ENCODE measurements at regions not wholly inside any gene's neighbourhood (a gene's known extent, or its start where the extent isn't known, plus 50 kb on each side); places are given as distances from the start of the nearest gene placed in this dataset.

DNA sequence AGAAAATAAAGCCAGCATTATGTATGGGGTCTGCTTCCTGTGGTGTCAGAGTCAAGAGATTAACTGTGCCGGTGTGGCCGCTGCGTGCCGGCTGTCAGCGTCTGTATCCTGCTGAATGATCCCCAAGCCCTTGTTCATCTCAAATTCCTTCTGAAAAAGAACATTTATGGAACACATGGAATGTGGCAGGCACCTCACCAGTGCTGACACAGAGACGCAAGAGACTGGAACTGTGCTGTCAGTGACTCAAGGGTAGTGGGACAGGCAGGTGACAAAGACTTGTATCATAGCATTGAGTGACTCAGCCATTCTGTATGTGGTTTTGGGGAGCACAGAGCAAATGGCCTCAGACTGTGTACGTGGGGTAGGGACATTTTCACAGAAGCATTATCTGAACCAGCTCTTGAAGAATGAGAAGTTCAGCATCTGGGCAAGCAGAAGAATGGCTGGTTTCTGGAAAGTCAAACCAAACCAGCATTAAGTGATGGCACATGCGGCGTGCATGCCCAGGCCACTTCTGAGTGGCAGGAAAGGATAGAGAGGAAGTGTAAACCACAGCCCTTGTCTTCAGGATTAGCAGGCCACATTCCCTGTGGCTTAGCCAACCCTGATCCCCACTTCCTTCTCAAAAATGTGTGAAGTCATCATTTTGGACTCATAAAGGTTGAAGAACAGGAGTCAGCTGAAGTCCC is 54.0 kb upstream of the IRS2 start:
- WGBS, 5 donors: 14 to 23% (median 17%) methylated on average over 9 of the region's 9 CpGs
- DNase-seq: no peak
- intact Hi-C loops (cut with DNase I; ENCODE audit: low total_unique reads): no loop called here

GRCh38 chr13:109836629-109837607 is 50.5 kb upstream of the IRS2 start:
- Histone ChIP-seq H3K9me3 (no peaks in the 10 kb centered on the region), H3K36me3 (no peaks in the 10 kb centered on the region), H3K27me3 (replicated peaks in 1 of 7) (peaks cover 0 to 54% (median 0%) of the 10 kb centered on the region in 7 donors), H3K27ac (no peak overlapping the region), H3K4me3 (no peak overlapping the region), H3K4me1 (no peaks in the 10 kb centered on the region)
- 65 to 80% (median 74%) methylated on average over 12 of the region's 12 CpGs for WGBS, 5 donors
- DNase-seq: no peak
- intact Hi-C loops (cut with DNase I; ENCODE audit: low total_unique reads): no loop called here
- no peak for TF ChIP-seq POLR2A (IDR thresholded peaks at IDR 0.05)
- TF ChIP-seq POLR2AphosphoS5 (IDR thresholded peaks at IDR 0.05): no peak
- no peak for TF ChIP-seq CTCF (IDR thresholded peaks at IDR 0.05 in 8 of 11, conservative IDR thresholded peaks at IDR 0.05 in 3 of 11)

More for the DNA sequence above, 54.0 kb upstream of the IRS2 start:
- Histone ChIP-seq H3K4me1 (no peaks in the 10 kb centered on the region), H3K27ac (no peak overlapping the region), H3K4me3 (no peak overlapping the region), H3K27me3 (replicated peaks in 1 of 7) (peaks cover 0 to 50% (median 0%) of the 10 kb centered on the region in 7 donors), H3K36me3 (no peaks in the 10 kb centered on the region), H3K9me3 (no peaks in the 10 kb centered on the region)
- TF ChIP-seq POLR2AphosphoS5 (IDR thresholded peaks at IDR 0.05): no peak
- TF ChIP-seq POLR2A (IDR thresholded peaks at IDR 0.05): no peak
- TF ChIP-seq CTCF (IDR thresholded peaks at IDR 0.05 in 8 of 11, conservative IDR thresholded peaks at IDR 0.05 in 3 of 11): no peak
